MG63 (cell line): ENCODE measurements at regions not wholly inside any gene's neighbourhood (a gene's known extent, or its start where the extent isn't known, plus 50 kb on each side); places are given as distances from the start of the nearest gene placed in this dataset.
"Not testable (repeated sequence)": the region's sequence is repeated elsewhere in the genome, so short reads cannot be mapped to it uniquely, and the experiment has no call there.

Experiments
- DNase-seq: peaks from one replicate; pipeline ENCODE4 v3.0.0-alpha.2; 2020
- H3K27me3 ChIP-seq: fragments of 250-450 bp; sonication (Bioruptor Pico); 2 replicates; pipeline ENCODE4 v1.5.1; 2020; ENCODE audit warnings: mild to moderate bottlenecking, moderate library complexity
- H3K36me3 ChIP-seq: fragments of 250-450 bp; sonication (Bioruptor Pico); 2 replicates; pipeline ENCODE4 v1.5.1; 2020; ENCODE audit warnings: mild to moderate bottlenecking, moderate library complexity
- H3K4me3 ChIP-seq: fragments of 250-450 bp; sonication (Bioruptor Pico); 2 replicates; pipeline ENCODE4 v1.5.1; 2020; ENCODE audit warnings: mild to moderate bottlenecking, moderate library complexity
- H3K9me3 ChIP-seq: fragments of 250-450 bp; sonication (Bioruptor Pico); 2 replicates; pipeline ENCODE4 v1.5.1; 2020; ENCODE audit warnings: mild to moderate bottlenecking, moderate library complexity

DNA sequence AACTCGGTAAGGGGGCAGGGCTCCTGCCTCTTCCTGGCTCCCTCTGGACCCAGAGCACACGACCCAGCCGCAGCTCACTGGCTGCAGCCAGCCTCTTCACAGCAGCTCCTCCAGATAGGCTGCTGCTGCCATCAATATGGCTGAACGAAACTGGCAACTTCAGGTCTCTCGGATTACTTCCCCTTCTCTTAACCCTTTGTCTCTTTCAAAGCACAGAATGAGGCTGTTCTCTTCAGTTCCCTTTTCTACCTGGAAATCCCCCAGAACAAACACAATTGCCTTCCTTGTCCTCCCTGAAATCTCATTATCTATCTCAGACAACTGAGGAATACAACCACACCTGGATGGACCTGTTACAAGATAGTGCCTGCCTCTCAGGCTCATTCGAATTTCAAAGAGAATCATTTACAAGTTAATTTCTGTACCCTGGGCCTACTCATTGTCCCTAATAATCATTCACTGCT lies 193.4 kb upstream of the MBL2 start:
- no peaks in the 10 kb centered on the region for H3K9me3 ChIP-seq
- no peak overlapping the region for H3K4me3 ChIP-seq
- no peaks in the 10 kb centered on the region for H3K27me3 ChIP-seq
- no peak for DNase-seq
- no peaks in the 10 kb centered on the region for H3K36me3 ChIP-seq

DNA sequence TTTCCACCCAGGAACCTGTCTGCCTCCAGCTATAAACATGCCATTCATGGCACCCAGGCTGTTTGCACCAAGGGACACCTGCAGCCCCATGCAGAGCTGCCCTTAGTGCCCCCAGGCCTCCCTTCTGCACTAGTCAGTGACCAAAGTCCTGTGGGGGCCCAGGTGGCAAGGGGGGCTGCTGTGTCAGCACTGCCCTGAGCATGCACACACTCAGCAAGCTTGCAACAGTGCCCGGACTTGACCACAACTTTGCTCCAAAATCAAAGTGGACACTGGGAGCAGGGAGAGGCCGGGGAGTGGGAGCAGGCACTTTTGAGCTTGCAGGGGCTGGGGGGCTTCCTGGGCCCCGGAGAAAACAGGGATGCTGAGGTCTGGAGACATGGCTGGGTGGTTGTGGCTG lies 192.9 kb upstream of the MBL2 start:
- no peak for DNase-seq
- no peaks in the 10 kb centered on the region for H3K27me3 ChIP-seq
- H3K9me3 ChIP-seq, result no peaks in the 10 kb centered on the region
- H3K4me3 ChIP-seq, result no peak overlapping the region
- no peaks in the 10 kb centered on the region for H3K36me3 ChIP-seq

DNA sequence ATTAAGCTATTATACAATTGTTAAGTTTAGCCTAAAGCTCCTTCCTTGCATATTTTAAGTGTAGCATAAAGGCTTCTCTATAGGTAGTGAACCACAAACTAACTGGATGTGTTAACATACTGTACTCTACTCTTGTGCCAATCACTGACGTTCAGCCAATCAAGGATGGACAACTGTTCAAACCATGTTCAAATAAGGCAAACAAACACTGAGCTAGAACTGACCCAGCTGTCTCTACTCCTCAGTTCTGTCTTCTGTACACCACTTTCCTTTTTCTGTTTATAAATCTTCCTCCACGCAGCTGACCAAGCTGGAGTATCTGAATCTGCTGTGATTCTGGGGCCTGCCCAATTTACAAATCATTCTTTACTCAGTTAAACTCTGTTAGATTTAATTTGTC lies 188.7 kb upstream of the MBL2 start:
- Histone ChIP-seq H3K9me3 (no peaks in the 10 kb centered on the region), H3K4me3 (no peak overlapping the region)

DNA sequence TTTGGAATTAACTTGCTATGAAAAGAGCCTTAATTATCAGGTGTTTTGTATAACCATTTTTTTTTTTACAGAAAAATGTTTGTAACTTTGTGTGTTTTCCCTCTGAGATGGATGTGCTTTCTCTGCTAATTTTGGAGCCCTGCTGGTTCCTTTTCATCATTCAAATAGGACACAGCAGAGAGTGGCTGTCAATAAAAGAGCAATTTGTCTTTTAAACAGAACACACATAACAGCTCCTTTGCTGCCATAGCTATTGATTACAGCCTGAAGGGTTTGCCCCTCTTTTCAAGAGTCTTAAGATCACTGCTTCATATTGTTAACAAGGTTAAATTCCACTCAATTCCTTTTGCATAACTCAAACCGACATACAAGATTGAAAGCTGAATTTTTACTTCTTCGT lies 187.2 kb upstream of the MBL2 start:
- DNase-seq, result no peak
- Histone ChIP-seq H3K9me3 (no peaks in the 10 kb centered on the region), H3K4me3 (no peak overlapping the region), H3K27me3 (no peaks in the 10 kb centered on the region), H3K36me3 (no peaks in the 10 kb centered on the region)

More for the DNA sequence above, 188.7 kb upstream of the MBL2 start:
- H3K36me3 ChIP-seq, result no peaks in the 10 kb centered on the region
- DNase-seq, result no peak
- H3K27me3 ChIP-seq, result no peaks in the 10 kb centered on the region

DNA sequence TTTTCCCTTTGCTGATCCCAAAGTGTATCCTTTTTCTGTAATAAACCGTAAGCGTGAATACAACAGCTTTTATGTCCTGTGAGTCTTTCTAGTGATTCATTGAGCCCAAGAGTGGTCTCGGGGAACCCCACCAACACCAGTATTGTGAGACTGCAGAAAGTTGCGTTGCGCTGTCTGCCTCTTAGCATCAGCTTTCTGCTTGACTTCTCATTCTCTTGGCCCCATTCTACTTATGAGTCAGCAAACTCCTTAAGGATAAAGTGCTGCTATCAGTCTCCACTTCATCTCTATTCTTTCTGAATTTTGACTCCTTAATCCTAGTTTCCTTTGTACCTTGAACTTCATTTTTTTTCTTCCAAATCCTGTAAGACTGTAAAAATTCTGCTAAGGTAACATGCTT lies 184.3 kb upstream of the MBL2 start:
- no peak for DNase-seq
- Histone ChIP-seq H3K27me3 (no peaks in the 10 kb centered on the region), H3K9me3 (no peaks in the 10 kb centered on the region), H3K4me3 (no peak overlapping the region), H3K36me3 (no peaks in the 10 kb centered on the region)

DNA sequence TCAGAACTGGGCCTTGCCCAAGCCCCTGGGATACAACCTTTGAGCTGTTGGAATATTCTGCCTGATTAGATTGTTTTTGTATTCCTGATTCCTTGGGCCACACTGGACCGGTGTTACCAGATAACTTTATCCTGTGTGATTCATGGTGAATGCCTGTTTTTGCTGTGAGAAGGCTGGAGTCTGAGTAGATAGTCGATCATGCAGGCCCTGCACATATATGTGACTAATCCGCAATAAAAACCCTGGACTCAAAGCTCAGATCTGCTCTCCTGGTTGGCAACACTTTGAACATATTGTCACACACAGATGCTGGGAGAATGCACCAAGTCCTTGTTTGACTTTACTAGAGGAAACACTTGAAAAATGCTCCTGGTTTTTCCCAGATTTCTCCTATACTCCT lies 183.9 kb upstream of the MBL2 start:
- no peaks in the 10 kb centered on the region for H3K27me3 ChIP-seq
- no peak for DNase-seq
- no peaks in the 10 kb centered on the region for H3K36me3 ChIP-seq
- H3K9me3 ChIP-seq, result no peaks in the 10 kb centered on the region
- no peak overlapping the region for H3K4me3 ChIP-seq

DNA sequence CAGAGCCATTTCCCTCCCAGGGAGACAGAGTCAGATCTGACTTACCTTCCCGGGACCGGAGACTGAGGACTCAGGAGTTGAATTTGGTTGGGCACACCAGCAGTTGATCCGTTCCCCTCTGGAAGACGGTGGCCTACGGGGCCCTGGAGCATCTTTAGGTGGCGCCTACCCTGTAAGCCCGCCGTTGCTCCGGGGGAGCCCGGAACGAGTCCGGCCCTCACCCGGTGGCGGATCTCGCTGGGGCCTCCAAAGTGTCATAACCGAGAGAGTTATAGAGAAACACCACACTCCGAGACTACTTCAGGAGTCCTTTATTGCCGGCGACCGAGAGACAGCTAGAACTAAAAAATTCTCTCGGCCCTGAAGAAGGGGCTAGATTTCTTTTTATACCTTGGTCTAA lies 182.8 kb upstream of the MBL2 start:
- H3K9me3 ChIP-seq, result no peaks in the 10 kb centered on the region

DNA sequence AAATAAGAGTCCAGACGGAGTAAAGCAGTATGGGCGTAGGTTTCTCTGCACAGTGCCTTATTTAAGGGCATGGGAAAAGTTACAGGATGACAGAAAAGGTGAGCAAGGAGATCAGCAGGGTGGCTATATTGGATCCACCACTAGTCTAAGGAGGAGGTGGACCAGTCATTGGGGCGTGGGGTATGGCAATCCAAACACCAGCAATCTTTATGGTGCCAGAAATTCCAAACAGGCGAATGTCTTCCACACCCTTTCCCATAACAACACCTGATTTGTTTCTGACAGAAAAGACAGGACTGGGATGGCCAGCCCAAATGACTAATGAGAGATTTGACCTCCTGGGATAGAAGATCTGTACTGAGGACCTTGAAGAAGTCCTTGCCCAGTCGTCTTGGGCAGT lies 181.8 kb upstream of the MBL2 start:
- H3K36me3 ChIP-seq, result no peaks in the 10 kb centered on the region
- DNase-seq, result no peak

More for the DNA sequence above, 182.8 kb upstream of the MBL2 start:
- Histone ChIP-seq H3K36me3 (no peaks in the 10 kb centered on the region), H3K27me3 (no peaks in the 10 kb centered on the region), H3K4me3 (no peak overlapping the region)
- no peak for DNase-seq

DNA sequence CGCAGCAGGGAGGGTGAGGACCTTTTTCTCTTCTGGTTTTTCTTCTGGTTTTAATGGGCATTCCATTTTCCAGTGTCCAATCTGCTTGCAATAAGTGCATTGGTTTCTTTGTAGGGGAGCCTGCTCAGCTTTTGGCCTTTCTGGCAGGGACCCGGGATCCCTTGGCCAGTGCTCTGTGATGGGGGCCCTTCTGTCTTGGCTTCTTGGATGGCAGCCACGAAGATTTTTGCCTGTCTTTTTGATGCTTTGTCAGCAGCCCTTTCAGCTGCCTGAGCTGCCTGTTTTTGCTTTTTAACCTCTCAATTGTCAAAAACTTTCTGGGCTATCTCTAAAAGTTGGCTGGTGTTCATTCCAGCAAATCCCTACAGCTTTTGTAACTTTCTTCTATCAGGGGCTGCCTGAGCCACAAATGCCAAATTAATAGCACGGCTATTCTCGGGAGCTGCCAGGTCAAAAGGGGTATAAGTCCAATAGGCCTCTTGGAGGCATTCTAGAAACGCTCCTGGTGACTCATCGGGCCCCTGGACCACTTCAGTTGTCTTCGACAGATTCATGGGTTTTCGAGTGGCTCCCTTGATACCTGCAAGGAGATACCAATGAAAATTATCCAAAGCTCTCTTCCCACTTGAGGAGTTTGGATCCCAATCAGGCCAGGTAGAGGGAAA lies 179.9 kb upstream of the MBL2 start:
- H3K27me3 ChIP-seq, result no peaks in the 10 kb centered on the region
- no peaks in the 10 kb centered on the region for H3K36me3 ChIP-seq
- H3K4me3 ChIP-seq, result no peak overlapping the region
- no peak for DNase-seq
- H3K9me3 ChIP-seq, result no peaks in the 10 kb centered on the region

More for the DNA sequence above, 181.8 kb upstream of the MBL2 start:
- Histone ChIP-seq H3K9me3 (no peaks in the 10 kb centered on the region), H3K27me3 (no peaks in the 10 kb centered on the region), H3K4me3 (no peak overlapping the region)

DNA sequence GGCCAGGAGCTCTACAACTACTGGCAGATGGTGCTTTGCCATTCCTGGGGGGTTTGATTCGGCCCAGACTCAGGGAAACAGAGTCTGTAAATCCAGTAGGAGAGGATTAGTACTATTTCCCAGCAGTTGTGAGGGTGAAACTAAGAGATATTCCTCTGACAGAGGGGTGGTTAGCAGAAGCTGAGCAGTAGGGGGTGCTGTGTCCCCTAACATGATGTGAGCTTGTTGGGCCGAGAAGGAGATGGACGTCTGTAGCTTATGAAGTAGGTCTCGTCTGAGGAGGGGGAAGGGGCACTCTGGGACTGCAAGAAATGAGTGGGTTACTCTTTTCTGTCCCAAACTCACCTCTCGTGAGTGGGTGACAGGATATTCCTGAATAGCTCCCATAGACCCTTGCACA lies 179.2 kb upstream of the MBL2 start:
- no peak overlapping the region for H3K4me3 ChIP-seq

DNA sequence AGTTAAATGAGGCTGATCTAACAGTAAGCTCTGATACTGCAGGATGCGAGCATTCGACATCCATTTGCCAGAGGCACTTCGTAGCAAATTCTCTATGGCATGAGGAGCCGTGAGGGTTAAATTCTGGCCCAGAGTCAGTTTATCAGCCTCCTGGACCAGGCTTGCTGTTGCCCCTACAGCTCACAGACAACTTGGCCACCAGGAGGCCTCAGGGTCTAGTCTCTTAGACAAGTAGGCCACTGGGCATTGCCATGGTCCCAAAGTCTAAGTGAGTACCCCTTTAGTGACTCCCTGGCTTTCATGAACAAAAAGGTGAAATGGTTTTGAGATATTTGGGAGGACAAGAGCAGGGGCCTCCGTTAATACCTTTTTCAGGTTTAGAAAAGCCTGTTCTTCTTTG lies 178.0 kb upstream of the MBL2 start:
- Histone ChIP-seq H3K27me3 (no peaks in the 10 kb centered on the region), H3K4me3 (no peak overlapping the region), H3K36me3 (no peaks in the 10 kb centered on the region), H3K9me3 (no peaks in the 10 kb centered on the region)
- DNase-seq, result no peak

More for the DNA sequence above, 179.2 kb upstream of the MBL2 start:
- H3K27me3 ChIP-seq, result no peaks in the 10 kb centered on the region
- DNase-seq, result peak; percentile 10
- no peaks in the 10 kb centered on the region for H3K9me3 ChIP-seq
- no peaks in the 10 kb centered on the region for H3K36me3 ChIP-seq

DNA sequence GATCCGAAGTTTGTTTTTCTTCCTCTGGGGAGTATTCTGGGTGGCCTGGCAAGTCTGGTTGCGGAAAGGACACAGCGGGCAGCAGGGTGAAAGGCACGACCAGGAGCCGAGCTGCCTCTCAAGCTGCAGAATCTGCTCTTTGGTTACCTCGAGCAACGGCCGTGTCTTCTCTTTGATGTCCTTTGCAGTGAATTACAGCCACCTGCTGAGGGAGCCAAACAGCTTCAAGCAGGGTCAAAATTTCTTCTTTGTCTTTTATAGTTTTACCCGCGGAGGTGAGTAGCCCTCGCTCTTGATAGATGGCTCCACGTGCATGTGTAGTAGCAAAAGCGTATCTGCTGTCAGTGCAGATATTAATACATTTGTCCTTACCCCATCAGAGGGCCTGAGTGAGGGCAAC lies 177.3 kb upstream of the MBL2 start:
- H3K4me3 ChIP-seq, result no peak overlapping the region
- no peak for DNase-seq
- H3K9me3 ChIP-seq, result no peaks in the 10 kb centered on the region
- no peaks in the 10 kb centered on the region for H3K27me3 ChIP-seq
- H3K36me3 ChIP-seq, result no peaks in the 10 kb centered on the region

DNA sequence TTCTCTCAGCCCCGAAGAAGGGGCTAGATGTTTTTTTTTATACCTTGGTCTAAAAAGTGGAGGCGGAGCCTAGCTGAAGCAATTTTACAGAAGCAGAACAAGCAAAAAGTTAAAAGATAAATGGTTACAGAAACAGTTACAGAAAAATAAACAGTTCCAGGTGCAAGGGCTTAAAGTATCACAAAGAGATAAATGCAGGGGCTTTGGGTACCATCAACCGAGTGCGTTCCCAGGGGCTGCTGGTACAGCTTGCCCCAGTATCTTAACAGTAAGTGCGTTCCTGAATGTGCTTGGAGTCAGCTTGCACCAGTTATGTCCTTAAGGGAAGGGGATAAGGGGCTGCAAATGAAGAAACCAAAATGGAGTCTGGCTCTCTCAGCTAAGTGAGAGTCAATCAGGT lies 173.9 kb upstream of the MBL2 start:
- no peaks in the 10 kb centered on the region for H3K27me3 ChIP-seq
- DNase-seq, result no peak
- no peak overlapping the region for H3K4me3 ChIP-seq
- H3K36me3 ChIP-seq, result no peaks in the 10 kb centered on the region
- no peaks in the 10 kb centered on the region for H3K9me3 ChIP-seq

DNA sequence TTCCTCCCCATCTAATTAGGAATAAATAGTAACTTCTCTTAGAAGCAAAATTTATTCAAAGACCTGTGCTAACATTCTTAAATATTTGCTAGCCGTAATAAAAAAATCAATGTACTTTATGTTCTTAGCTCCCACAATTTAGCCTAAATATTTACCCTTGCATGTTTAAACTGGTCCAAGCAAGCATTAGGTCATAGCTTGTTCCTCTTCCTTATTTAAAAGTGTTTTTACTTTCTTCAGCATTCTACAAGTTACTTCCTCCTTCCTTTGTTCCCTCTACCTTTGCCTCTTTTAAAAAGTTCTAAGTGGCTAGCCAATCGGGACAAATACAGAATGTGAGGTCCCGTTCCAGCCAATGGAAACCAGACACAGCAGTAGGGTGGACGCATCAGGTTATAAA lies 172.9 kb upstream of the MBL2 start:
- DNase-seq, H3K27me3 ChIP-seq, H3K36me3 ChIP-seq, H3K4me3 ChIP-seq, H3K9me3 ChIP-seq: not testable (repeated sequence)

DNA sequence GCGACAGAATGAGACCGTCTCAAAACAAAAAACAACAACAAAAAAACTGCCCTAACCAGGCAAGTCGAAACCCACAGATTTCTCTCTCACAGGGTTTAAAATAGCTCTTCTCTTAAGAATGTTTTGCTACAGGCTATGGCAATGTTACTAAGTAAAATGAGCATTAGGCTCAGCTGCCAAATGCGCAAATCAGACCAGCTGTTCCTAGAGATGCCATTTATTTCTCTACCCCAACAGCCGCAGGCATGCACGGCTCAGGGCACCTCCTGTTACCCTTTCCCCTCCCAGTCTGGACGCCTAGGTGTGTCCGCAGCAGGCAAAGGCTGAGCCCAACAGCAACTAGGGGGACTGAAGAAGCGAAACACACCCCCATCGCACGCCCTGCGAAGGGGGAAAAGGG lies 168.3 kb upstream of the MBL2 start:
- no peaks in the 10 kb centered on the region for H3K9me3 ChIP-seq
- no peaks in the 10 kb centered on the region for H3K27me3 ChIP-seq
- no peaks in the 10 kb centered on the region for H3K36me3 ChIP-seq
- no peak overlapping the region for H3K4me3 ChIP-seq
- DNase-seq, result no peak

DNA sequence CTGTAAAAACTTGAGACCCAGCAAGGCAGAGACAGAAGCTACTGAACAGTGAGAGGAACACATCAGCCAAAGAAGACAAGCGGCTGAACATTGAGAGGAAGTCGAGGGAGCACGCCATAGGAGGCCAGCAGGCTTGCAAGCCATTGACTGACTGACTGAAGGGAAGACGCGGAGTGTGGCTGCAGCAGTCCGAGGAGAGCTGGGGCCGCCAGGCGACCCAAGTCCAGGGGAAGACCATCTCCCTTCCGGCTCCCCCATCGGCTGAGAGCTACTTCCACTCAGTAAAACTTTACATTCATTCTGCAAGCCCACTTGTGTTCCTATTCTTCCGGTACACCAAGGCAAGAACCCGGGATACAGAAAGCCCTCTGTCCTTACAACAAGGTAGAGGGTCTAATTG lies 167.3 kb upstream of the MBL2 start:
- no peaks in the 10 kb centered on the region for H3K9me3 ChIP-seq
- H3K27me3 ChIP-seq, result no peaks in the 10 kb centered on the region
- no peak for DNase-seq
- H3K36me3 ChIP-seq, result no peaks in the 10 kb centered on the region
- no peak overlapping the region for H3K4me3 ChIP-seq

DNA sequence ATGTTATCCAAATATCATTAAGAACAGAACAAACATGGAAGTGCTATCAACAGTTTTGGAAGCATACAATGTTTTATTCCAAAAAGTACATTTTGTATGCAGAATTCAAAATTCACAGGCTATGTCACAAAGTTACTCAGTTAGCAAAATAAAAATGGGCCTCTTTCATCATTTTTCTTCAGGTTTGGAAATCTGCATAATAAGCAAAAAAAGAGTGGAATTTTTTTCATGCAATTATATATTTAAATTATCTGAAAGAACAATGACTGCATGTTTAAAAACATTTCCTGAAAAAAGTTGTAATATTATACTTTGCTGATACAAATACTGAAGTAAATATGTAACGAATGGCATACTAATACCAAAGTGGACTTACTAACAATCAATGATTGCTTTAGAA lies 161.2 kb upstream of the MBL2 start:
- Histone ChIP-seq H3K9me3 (no peaks in the 10 kb centered on the region), H3K36me3 (no peaks in the 10 kb centered on the region)
- no peak for DNase-seq

DNA sequence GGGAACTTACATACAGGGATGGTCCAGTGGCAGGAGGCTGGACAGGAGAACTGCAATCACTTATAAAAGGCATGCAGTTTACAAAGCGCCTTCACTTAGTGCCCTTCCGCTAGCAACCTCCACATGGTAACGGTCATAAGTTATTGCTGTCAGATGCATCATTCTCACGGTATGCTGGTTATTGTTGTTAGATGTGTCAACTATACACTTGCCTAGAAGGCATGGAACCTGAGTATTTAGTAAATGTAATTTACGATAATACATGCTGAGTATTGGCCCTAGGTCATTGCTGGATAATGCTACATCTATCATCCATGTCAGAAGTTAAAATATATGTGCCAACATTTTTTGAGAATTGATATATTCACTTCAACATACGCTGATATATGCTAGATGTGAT lies 155.1 kb upstream of the MBL2 start:
- Histone ChIP-seq H3K27me3 (no peaks in the 10 kb centered on the region; the same call in 1 of the 2 replicates), H3K9me3 (no peaks in the 10 kb centered on the region), H3K4me3 (no peak overlapping the region), H3K36me3 (no peaks in the 10 kb centered on the region)
- DNase-seq, result no peak

More for the DNA sequence above, 161.2 kb upstream of the MBL2 start:
- peaks cover 2% of the 10 kb centered on the region; the same call in 1 of the 2 replicates for H3K27me3 ChIP-seq
- no peak overlapping the region for H3K4me3 ChIP-seq

DNA sequence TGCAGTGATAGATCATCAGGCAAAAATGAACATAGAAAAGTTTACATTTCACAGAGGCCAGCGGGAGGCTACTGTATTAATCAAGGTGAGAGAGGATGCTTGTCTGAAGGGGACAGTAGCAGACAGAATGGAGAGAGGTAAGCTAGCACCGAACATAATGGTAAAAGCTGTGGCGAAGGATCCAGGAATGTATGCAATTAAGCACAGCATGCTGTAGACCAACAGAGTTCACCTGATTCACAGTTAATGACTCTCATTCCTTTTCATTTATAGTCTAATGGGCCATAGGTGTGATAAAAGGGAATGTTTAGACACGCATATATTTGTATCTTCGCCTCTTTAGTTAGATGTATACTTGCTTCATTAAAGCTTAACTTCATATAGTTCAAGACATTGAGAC lies 150.9 kb upstream of the MBL2 start:
- H3K36me3 ChIP-seq, result no peaks in the 10 kb centered on the region
- DNase-seq, result no peak
- H3K4me3 ChIP-seq, result no peak overlapping the region
- no peaks in the 10 kb centered on the region for H3K9me3 ChIP-seq
- H3K27me3 ChIP-seq, result no peaks in the 10 kb centered on the region
